ENCODE measurements at regions not wholly inside any gene's neighbourhood (a gene's known extent, or its start where the extent isn't known, plus 50 kb on each side); places are given as distances from the start of the nearest gene placed in this dataset.

GRCh38 chr3:43902415-43902814 is 211.7 kb downstream of the ABHD5 start:
- 88 to 94% methylated on average over 2 of the region's 2 CpGs for WGBS, 2 donors

GRCh38 chr3:43905157-43905556 is 214.4 kb downstream of the ABHD5 start:
- 87 to 91% methylated on average over 1 of the region's 1 CpG for WGBS, 2 donors
- no peaks in the 10 kb centered on the region for H3K9me3 ChIP-seq

More at GRCh38 chr3:43902415-43902814, 211.7 kb downstream of the ABHD5 start:
- TF ChIP-seq, protein P1, sequence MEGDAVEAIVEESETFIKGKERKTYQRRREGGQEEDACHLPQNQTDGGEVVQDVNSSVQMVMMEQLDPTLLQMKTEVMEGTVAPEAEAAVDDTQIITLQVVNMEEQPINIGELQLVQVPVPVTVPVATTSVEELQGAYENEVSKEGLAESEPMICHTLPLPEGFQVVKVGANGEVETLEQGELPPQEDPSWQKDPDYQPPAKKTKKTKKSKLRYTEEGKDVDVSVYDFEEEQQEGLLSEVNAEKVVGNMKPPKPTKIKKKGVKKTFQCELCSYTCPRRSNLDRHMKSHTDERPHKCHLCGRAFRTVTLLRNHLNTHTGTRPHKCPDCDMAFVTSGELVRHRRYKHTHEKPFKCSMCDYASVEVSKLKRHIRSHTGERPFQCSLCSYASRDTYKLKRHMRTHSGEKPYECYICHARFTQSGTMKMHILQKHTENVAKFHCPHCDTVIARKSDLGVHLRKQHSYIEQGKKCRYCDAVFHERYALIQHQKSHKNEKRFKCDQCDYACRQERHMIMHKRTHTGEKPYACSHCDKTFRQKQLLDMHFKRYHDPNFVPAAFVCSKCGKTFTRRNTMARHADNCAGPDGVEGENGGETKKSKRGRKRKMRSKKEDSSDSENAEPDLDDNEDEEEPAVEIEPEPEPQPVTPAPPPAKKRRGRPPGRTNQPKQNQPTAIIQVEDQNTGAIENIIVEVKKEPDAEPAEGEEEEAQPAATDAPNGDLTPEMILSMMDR (IDR thresholded peaks at IDR 0.05), result no peak
- TF ChIP-seq POLR2A (IDR thresholded peaks at IDR 0.05), result no peak
- Histone ChIP-seq H3K36me3 (no peaks in the 10 kb centered on the region), H3K4me3 (replicated peaks in 1 of 3) (no peak overlapping the region), H3K27ac (no peak overlapping the region), H3K4me1 (no peaks in the 10 kb centered on the region), H3K27me3 (no peaks in the 10 kb centered on the region), H3K9me3 (no peaks in the 10 kb centered on the region)
- no peak for DNase-seq
- intact Hi-C loops (cut with DNase I), result no loop called here

GRCh38 chr3:43906849-43907507 is 216.2 kb downstream of the ABHD5 start:
- no peaks in the 10 kb centered on the region for H3K36me3 ChIP-seq
- intact Hi-C loops (cut with DNase I), result no loop called here

More at GRCh38 chr3:43905157-43905556, 214.4 kb downstream of the ABHD5 start:
- no peaks in the 10 kb centered on the region for H3K27me3 ChIP-seq
- intact Hi-C loops (cut with DNase I), result no loop called here
- TF ChIP-seq POLR2A (IDR thresholded peaks at IDR 0.05), result no peak
- TF ChIP-seq, protein P1 (IDR thresholded peaks at IDR 0.05), result no peak
- no peaks in the 10 kb centered on the region for H3K36me3 ChIP-seq
- H3K27ac ChIP-seq, result no peak overlapping the region
- no peak for DNase-seq
- no peak overlapping the region for H3K4me3 ChIP-seq (replicated peaks in 1 of 3)
- no peaks in the 10 kb centered on the region for H3K4me1 ChIP-seq

DNA sequence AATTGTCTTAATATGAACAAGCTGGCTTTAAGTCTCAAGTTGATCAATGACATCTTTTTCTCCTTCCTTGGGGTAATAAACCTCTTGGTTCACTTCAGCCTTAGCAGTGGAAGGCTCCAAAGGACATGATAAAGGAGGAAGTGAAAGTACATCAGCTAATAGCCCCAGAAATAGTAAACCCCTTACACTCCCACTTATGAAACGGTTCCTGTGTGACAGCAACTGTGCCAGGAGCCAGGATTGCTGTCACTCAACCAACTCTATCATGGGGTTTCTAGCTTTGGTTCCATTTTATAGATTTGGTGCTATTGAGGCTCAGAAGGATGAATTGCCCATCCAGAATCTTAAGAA is 216.7 kb downstream of the ABHD5 start:
- H3K27ac ChIP-seq, result no peak overlapping the region
- no peak overlapping the region for H3K4me3 ChIP-seq (replicated peaks in 1 of 3)
- TF ChIP-seq, protein P1 (IDR thresholded peaks at IDR 0.05), result no peak
- TF ChIP-seq POLR2A (IDR thresholded peaks at IDR 0.05), result no peak
- WGBS, 2 donors, result 61 to 86% methylated on average over 1 of the region's 1 CpG
- H3K36me3 ChIP-seq, result no peaks in the 10 kb centered on the region
- H3K27me3 ChIP-seq, result no peaks in the 10 kb centered on the region
- no peaks in the 10 kb centered on the region for H3K4me1 ChIP-seq
- no peak for DNase-seq
- intact Hi-C loops (cut with DNase I), result no loop called here
- H3K9me3 ChIP-seq, result no peaks in the 10 kb centered on the region

More at GRCh38 chr3:43906849-43907507, 216.2 kb downstream of the ABHD5 start:
- Histone ChIP-seq H3K27me3 (no peaks in the 10 kb centered on the region), H3K4me1 (no peaks in the 10 kb centered on the region), H3K27ac (no peak overlapping the region), H3K4me3 (replicated peaks in 1 of 3) (no peak overlapping the region), H3K9me3 (no peaks in the 10 kb centered on the region)
- no peak for DNase-seq
- TF ChIP-seq, protein P1 (IDR thresholded peaks at IDR 0.05), result no peak
- TF ChIP-seq POLR2A (IDR thresholded peaks at IDR 0.05), result no peak
- whole genome bisulfite sequencing, 2 donors, result 69 to 70% methylated on average over 7 to 8 of the region's 8 CpGs

DNA sequence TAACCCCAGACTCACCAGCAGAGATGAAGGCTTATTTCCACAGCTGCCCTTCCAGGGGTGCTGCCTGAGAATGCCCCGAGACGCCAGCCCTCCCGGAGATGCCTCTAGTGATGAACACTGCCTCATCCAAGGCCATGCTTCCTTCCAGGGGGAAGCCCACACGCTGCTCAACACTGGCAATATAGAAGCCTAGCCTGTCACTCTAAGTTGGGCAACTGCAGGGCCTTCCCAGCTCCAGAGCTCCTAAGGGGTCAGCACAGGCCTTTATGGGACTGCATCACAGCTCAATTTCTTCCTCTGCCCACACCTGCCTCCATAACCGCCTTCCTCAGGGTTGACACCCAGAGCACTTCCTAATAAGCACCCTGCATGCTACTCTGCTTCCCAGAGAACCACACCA is 217.7 kb downstream of the ABHD5 start:
- Histone ChIP-seq H3K4me1 (no peaks in the 10 kb centered on the region), H3K4me3 (replicated peaks in 1 of 3) (no peak overlapping the region), H3K27me3 (no peaks in the 10 kb centered on the region), H3K27ac (no peak overlapping the region), H3K9me3 (no peaks in the 10 kb centered on the region), H3K36me3 (no peaks in the 10 kb centered on the region)
- 85 to 100% methylated on average over 2 to 5 of the region's 5 CpGs for WGBS, 2 donors
- intact Hi-C loops (cut with DNase I), result no loop called here
- TF ChIP-seq POLR2A (IDR thresholded peaks at IDR 0.05), result no peak
- TF ChIP-seq, protein P1 (IDR thresholded peaks at IDR 0.05), result no peak
- no peak for DNase-seq
